ENCODE measurements at regions not wholly inside any gene's neighbourhood (a gene's known extent, or its start where the extent isn't known, plus 50 kb on each side); places are given as distances from the start of the nearest gene placed in this dataset.

- H3K9me3 ChIP-seq (ENCODE audit: control insufficient read depth, insufficient read depth, low read length) = peaks cover 2% of the 10 kb centered on the region; the same call in 1 of the 2 replicates
- ChIA-PET POLR2A (no interaction called here), CTCF (interaction anchor here (0.5 kb wide), 1 partner anchor 807 kb away, joined by 3 read pairs; no protein-coding TSS in a partner anchor)
- H3K27me3 ChIP-seq (ENCODE audit: control insufficient read depth, insufficient read depth, low read length) = no peaks in the 10 kb centered on the region
- no peak for DNase-seq (ENCODE audit: low read depth, low spot score)
- H3K27ac ChIP-seq (ENCODE audit: low read depth, low read length) = no peak overlapping the region
- no peak for TF ChIP-seq CTCF (IDR thresholded peaks at IDR 0.05; ENCODE audit: low read depth, low read length)
- no peak overlapping the region for H3K4me3 ChIP-seq (ENCODE audit: low read depth, low read length)
Observed at GRCh38 chr10:57225920-57226319, 864.9 kb upstream of the ZWINT start.

- no peak overlapping the region for H3K4me3 ChIP-seq (ENCODE audit: low read depth, low read length)
- no peaks in the 10 kb centered on the region for H3K27me3 ChIP-seq (ENCODE audit: control insufficient read depth, insufficient read depth, low read length)
- no peak for DNase-seq (ENCODE audit: low read depth, low spot score)
- no peak for TF ChIP-seq CTCF (IDR thresholded peaks at IDR 0.05; ENCODE audit: low read depth, low read length)
- no peaks in the 10 kb centered on the region; the same call in 1 of the 2 replicates for H3K9me3 ChIP-seq (ENCODE audit: control insufficient read depth, insufficient read depth, low read length)
- H3K27ac ChIP-seq (ENCODE audit: low read depth, low read length) = no peak overlapping the region
- ChIA-PET POLR2A (no interaction called here), CTCF (no interaction called here)
Observed at GRCh38 chr10:57224811-57225210, 863.8 kb upstream of the ZWINT start.

GRCh38 chr10:57222603-57223002, 861.5 kb upstream of the ZWINT start:
- Histone ChIP-seq H3K27ac (ENCODE audit: low read depth, low read length) (no peak overlapping the region), H3K4me3 (ENCODE audit: low read depth, low read length) (no peak overlapping the region), H3K27me3 (ENCODE audit: control insufficient read depth, insufficient read depth, low read length) (no peaks in the 10 kb centered on the region), H3K9me3 (ENCODE audit: control insufficient read depth, insufficient read depth, low read length) (no peaks in the 10 kb centered on the region; the same call in 1 of the 2 replicates)
- no peak for DNase-seq (ENCODE audit: low read depth, low spot score)
- POLR2A ChIA-PET = no interaction called here
- CTCF ChIA-PET = no interaction called here
- no peak for TF ChIP-seq CTCF (IDR thresholded peaks at IDR 0.05; ENCODE audit: low read depth, low read length)

- H3K27ac ChIP-seq (ENCODE audit: low read depth, low read length) = no peak overlapping the region
- ChIA-PET CTCF (no interaction called here), POLR2A (no interaction called here)
- DNase-seq (ENCODE audit: low read depth, low spot score) = no peak
- H3K27me3 ChIP-seq (ENCODE audit: control insufficient read depth, insufficient read depth, low read length) = no peaks in the 10 kb centered on the region
- no peak for TF ChIP-seq CTCF (IDR thresholded peaks at IDR 0.05; ENCODE audit: low read depth, low read length)
- no peak overlapping the region for H3K4me3 ChIP-seq (ENCODE audit: low read depth, low read length)
- H3K9me3 ChIP-seq (ENCODE audit: control insufficient read depth, insufficient read depth, low read length) = no peaks in the 10 kb centered on the region; the same call in 1 of the 2 replicates
Observed at GRCh38 chr10:57222129-57222528, 861.1 kb upstream of the ZWINT start.

GRCh38 chr10:57221674-57222073, 860.6 kb upstream of the ZWINT start:
- POLR2A ChIA-PET = no interaction called here
- CTCF ChIA-PET = no interaction called here

More at GRCh38 chr10:57221674-57222073, 860.6 kb upstream of the ZWINT start:
- H3K4me3 ChIP-seq (ENCODE audit: low read depth, low read length) = no peak overlapping the region
- H3K27ac ChIP-seq (ENCODE audit: low read depth, low read length) = no peak overlapping the region
- no peaks in the 10 kb centered on the region; the same call in 1 of the 2 replicates for H3K9me3 ChIP-seq (ENCODE audit: control insufficient read depth, insufficient read depth, low read length)
- DNase-seq (ENCODE audit: low read depth, low spot score) = no peak
- no peak for TF ChIP-seq CTCF (IDR thresholded peaks at IDR 0.05; ENCODE audit: low read depth, low read length)
- H3K27me3 ChIP-seq (ENCODE audit: control insufficient read depth, insufficient read depth, low read length) = no peaks in the 10 kb centered on the region

Measured in AG04450 (cell line).